MM.1S (cell line): ENCODE measurements at regions not wholly inside any gene's neighbourhood (a gene's known extent, or its start where the extent isn't known, plus 50 kb on each side); places are given as distances from the start of the nearest gene placed in this dataset.
"Not testable (repeated sequence)": the region's sequence is repeated elsewhere in the genome, so short reads cannot be mapped to it uniquely, and the experiment has no call there.

Experiments
- DNase-seq: peaks from one replicate; pipeline ENCODE4 v3.0.0-alpha.2; 2015
- H2AFZ ChIP-seq: fragments of 300-600 bp; sonication (generic); 2 replicates; pipeline ENCODE4 v1.6.0; 2016; ENCODE audit warnings: antibody characterized with exemption, low read length
- H3F3A ChIP-seq: fragments of 300-600 bp; sonication (generic); 2 replicates; pipeline ENCODE4 v1.6.1; 2016; ENCODE audit warnings: mild to moderate bottlenecking, antibody characterized with exemption, low read length, moderate library complexity, mixed read lengths; ENCODE audit not compliant: insufficient read depth
- H3K27ac ChIP-seq: fragments of 300-600 bp; sonication (generic); 2 replicates; pipeline ENCODE4 v1.5.1; 2016; ENCODE audit warnings: mild to moderate bottlenecking, low read length
- H3K27me3 ChIP-seq: fragments of 300-600 bp; sonication (generic); replicated peaks from 2 replicates; pipeline ENCODE4 v1.6.0; 2016; ENCODE audit warnings: low read length; ENCODE audit not compliant: insufficient read depth
- H3K36me3 ChIP-seq: fragments of 300-600 bp; sonication (generic); replicated peaks from 2 replicates; pipeline ENCODE4 v1.6.1; 2016; ENCODE audit warnings: mild to moderate bottlenecking, low read length, mixed read lengths; ENCODE audit not compliant: insufficient read depth
- H3K4me1 ChIP-seq: fragments of 300-600 bp; sonication (generic); 2 replicates; pipeline ENCODE4 v1.6.1; 2016; ENCODE audit warnings: low read length, mixed read lengths
- H3K4me2 ChIP-seq: fragments of 300-600 bp; sonication (generic); 2 replicates; pipeline ENCODE4 v1.6.0; 2016; ENCODE audit warnings: low read depth, low read length
- H3K4me3 ChIP-seq: fragments of 300-600 bp; sonication (generic); 2 replicates; pipeline ENCODE4 v1.5.1; 2016; ENCODE audit warnings: low read length, mixed read lengths
- H3K79me2 ChIP-seq: fragments of 300-600 bp; sonication (generic); 2 replicates; pipeline ENCODE4 v1.6.1; 2016; ENCODE audit warnings: mixed run types, low read length, mixed read lengths
- H3K9ac ChIP-seq: fragments of 300-600 bp; sonication (generic); 2 replicates; pipeline ENCODE4 v1.6.1; 2016; ENCODE audit warnings: low read length, mixed read lengths
- H3K9me2 ChIP-seq: fragments of 300-600 bp; sonication (generic); replicated peaks from 2 replicates; pipeline ENCODE4 v1.6.1; 2016; ENCODE audit warnings: mild to moderate bottlenecking, low read length, mixed read lengths; ENCODE audit not compliant: insufficient read depth
- H3K9me3 ChIP-seq: fragments of 300-600 bp; sonication (generic); replicated peaks from 2 replicates; pipeline ENCODE4 v1.6.1; 2016; ENCODE audit warnings: mild to moderate bottlenecking, low read length, mixed read lengths; ENCODE audit not compliant: insufficient read depth
- H4K20me1 ChIP-seq: fragments of 300-600 bp; sonication (generic); 2 replicates; pipeline ENCODE4 v1.6.1; 2016; ENCODE audit warnings: mild to moderate bottlenecking, low read length, moderate library complexity, mixed read lengths; ENCODE audit not compliant: insufficient read depth
- CTCF ChIP-seq: fragments of 300-600 bp; sonication (generic); IDR thresholded peaks from 2 replicates; pipeline ENCODE4 v1.5.1; 2016; ENCODE audit warnings: antibody characterized with exemption, low read length, mixed read lengths
- EZH2 ChIP-seq: fragments of 300-600 bp; sonication (generic); optimal IDR thresholded peaks from 2 replicates; pipeline ENCODE3; 2017; ENCODE audit warnings: low read depth, mild to moderate bottlenecking, antibody characterized with exemption, low read length, mixed read lengths
- EZH2phosphoT487 ChIP-seq: fragments of 300-600 bp; sonication (generic); IDR thresholded peaks from 2 replicates; pipeline ENCODE4 v1.6.1; 2018; ENCODE audit warnings: antibody characterized with exemption, low read length

GRCh38 chr13:80821466-80821865 is 480.5 kb upstream of the SPRY2 start:
- H3K36me3 ChIP-seq, result no peaks in the 10 kb centered on the region
- H3K79me2 ChIP-seq, result no peaks in the 10 kb centered on the region
- no peak for DNase-seq
- H3K4me2 ChIP-seq, result no peak overlapping the region
- H3K9me2 ChIP-seq, result no peaks in the 10 kb centered on the region
- H3K27me3 ChIP-seq, result no peaks in the 10 kb centered on the region
- H3K4me1 ChIP-seq, result no peaks in the 10 kb centered on the region
- H2AFZ ChIP-seq, result no peak overlapping the region
- no peak for TF ChIP-seq EZH2phosphoT487
- TF ChIP-seq CTCF, result no peak
- TF ChIP-seq EZH2, result no peak
- no peak overlapping the region for H3K4me3 ChIP-seq
- no peaks in the 10 kb centered on the region for H3F3A ChIP-seq
- H3K9me3 ChIP-seq, result no peaks in the 10 kb centered on the region
- no peak overlapping the region for H3K27ac ChIP-seq
- H4K20me1 ChIP-seq, result no peaks in the 10 kb centered on the region
- H3K9ac ChIP-seq, result no peak overlapping the region

GRCh38 chr13:80817979-80818378 is 477.1 kb upstream of the SPRY2 start:
- Histone ChIP-seq H3K4me2 (no peak overlapping the region), H3K27ac (no peak overlapping the region), H3K9me3 (no peaks in the 10 kb centered on the region), H3K9me2 (no peaks in the 10 kb centered on the region), H3K9ac (no peak overlapping the region), H3K4me3 (no peak overlapping the region), H4K20me1 (no peaks in the 10 kb centered on the region), H3K79me2 (no peaks in the 10 kb centered on the region), H3K36me3 (no peaks in the 10 kb centered on the region), H3F3A (no peaks in the 10 kb centered on the region), H3K27me3 (no peaks in the 10 kb centered on the region), H3K4me1 (no peaks in the 10 kb centered on the region), H2AFZ (no peak overlapping the region)
- no peak for TF ChIP-seq EZH2
- no peak for TF ChIP-seq CTCF
- no peak for TF ChIP-seq EZH2phosphoT487
- no peak for DNase-seq

- Histone ChIP-seq H3K4me3 (no peak overlapping the region), H3K9me2 (no peaks in the 10 kb centered on the region), H3K4me2 (no peak overlapping the region), H3K36me3 (no peaks in the 10 kb centered on the region), H3K4me1 (no peaks in the 10 kb centered on the region), H3K9me3 (no peaks in the 10 kb centered on the region), H3F3A (no peaks in the 10 kb centered on the region), H3K27ac (no peak overlapping the region), H2AFZ (no peak overlapping the region), H4K20me1 (no peaks in the 10 kb centered on the region), H3K9ac (no peak overlapping the region), H3K27me3 (no peaks in the 10 kb centered on the region), H3K79me2 (no peaks in the 10 kb centered on the region)
- DNase-seq, result no peak
- TF ChIP-seq EZH2phosphoT487 (no peak), CTCF (no peak), EZH2 (no peak)
Observed at GRCh38 chr13:80814541-80814940, 473.6 kb upstream of the SPRY2 start.

- not testable (repeated sequence) for H3K4me1 ChIP-seq, H3K9me3 ChIP-seq, H3K27me3 ChIP-seq, H2AFZ ChIP-seq, H3K36me3 ChIP-seq, H4K20me1 ChIP-seq, H3K4me3 ChIP-seq, H3K9me2 ChIP-seq, DNase-seq, H3K27ac ChIP-seq, H3K4me2 ChIP-seq, H3F3A ChIP-seq, H3K9ac ChIP-seq, H3K79me2 ChIP-seq
Observed at GRCh38 chr13:80810294-80810693, 469.4 kb upstream of the SPRY2 start.
